22Rv1 (cell line): ENCODE measurements at regions not wholly inside any gene's neighbourhood (a gene's known extent, or its start where the extent isn't known, plus 50 kb on each side); places are given as distances from the start of the nearest gene placed in this dataset.

Experiments used
- H3K27ac ChIP-seq: fragments of 450-650 bp; 2 replicates; pipeline ENCODE4 v1.5.1; 2017
- ZFX ChIP-seq: fragments of 450-650 bp; IDR thresholded peaks from 2 replicates; pipeline ENCODE4 v1.6.1; 2017; ENCODE audit warnings: antibody characterized with exemption, borderline replicate concordance
- TF ChIP-seq, protein P1 (sequence below): fragments of 450-650 bp; IDR thresholded peaks from 2 replicates; pipeline ENCODE4 v1.5.1; 2017; ENCODE audit warnings: mild to moderate bottlenecking

- no peak overlapping the region for H3K27ac ChIP-seq
- TF ChIP-seq ZFX: no peak
- TF ChIP-seq, protein P1, sequence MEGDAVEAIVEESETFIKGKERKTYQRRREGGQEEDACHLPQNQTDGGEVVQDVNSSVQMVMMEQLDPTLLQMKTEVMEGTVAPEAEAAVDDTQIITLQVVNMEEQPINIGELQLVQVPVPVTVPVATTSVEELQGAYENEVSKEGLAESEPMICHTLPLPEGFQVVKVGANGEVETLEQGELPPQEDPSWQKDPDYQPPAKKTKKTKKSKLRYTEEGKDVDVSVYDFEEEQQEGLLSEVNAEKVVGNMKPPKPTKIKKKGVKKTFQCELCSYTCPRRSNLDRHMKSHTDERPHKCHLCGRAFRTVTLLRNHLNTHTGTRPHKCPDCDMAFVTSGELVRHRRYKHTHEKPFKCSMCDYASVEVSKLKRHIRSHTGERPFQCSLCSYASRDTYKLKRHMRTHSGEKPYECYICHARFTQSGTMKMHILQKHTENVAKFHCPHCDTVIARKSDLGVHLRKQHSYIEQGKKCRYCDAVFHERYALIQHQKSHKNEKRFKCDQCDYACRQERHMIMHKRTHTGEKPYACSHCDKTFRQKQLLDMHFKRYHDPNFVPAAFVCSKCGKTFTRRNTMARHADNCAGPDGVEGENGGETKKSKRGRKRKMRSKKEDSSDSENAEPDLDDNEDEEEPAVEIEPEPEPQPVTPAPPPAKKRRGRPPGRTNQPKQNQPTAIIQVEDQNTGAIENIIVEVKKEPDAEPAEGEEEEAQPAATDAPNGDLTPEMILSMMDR: no peak
Observed at GRCh38 chr12:93252221-93252620, 125.5 kb upstream of the NUDT4 start.

- H3K27ac ChIP-seq: no peak overlapping the region
- TF ChIP-seq ZFX: no peak
- TF ChIP-seq, protein P1: no peak
Observed at GRCh38 chr12:93254911-93255310, 122.8 kb upstream of the NUDT4 start.

DNA sequence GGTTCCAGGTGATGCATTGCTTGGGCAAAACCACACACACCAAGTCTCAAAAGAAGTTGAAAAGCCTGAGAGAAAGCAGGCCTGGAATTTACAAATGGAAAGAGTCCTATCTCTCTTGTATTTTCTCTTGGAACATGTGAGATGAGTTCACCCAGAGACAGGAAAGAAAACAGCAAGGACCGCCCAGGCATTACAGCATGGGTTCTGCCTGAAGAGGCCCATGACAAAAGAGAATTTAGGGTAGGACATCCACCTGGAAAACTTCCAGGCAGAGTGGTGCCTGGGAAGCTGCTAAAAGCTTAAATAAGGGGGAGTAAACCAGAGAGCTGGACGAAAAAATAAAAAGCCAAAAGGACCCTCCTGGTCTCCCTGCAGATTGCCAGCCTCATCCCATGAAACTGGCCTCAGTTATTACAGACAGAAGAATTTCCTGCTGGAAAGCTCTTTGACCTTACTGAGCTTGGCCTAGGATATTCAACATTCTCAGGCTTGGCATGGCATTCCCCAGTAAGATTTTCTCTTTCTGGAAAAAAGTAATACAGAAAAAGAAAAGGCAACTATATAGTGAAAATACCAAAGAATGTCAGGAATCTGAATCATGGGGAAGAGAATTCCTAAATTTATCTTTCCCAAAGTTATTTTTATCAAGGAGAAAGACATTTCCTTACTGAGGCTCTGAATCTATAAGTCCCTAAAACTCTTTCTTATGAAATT, 121.3 kb upstream of the NUDT4 start:
- H3K27ac ChIP-seq: no peak overlapping the region
- TF ChIP-seq, protein P1: no peak
- TF ChIP-seq ZFX: no peak

DNA sequence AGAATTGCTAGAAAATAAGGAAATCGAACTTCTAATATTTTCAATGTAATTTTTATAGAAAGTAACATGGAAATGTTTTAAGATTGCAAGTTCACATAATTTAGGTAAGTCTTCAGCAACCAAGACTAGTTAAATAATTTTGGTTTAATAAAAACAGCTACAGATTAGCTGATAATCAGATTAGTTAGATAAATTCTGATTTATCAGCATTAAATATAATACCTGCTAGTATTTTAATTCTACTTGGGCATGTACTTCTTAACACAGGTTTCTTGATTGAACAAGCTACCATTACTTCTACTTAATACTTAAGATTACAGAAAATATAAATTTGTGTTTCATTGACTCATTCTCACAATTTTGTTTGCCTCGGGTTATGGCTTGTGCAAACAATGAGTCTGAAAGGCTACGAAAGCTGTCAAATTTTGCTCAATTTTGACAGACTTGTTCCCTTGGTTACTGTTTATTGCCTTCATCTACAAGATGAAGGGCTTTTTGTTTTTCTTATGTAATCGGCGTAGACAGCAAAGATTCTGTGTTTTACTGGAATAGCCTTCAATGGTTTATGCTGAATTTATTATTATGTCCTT, 116.1 kb upstream of the NUDT4 start:
- no peak for TF ChIP-seq ZFX
- TF ChIP-seq, protein P1: no peak
- no peak overlapping the region for H3K27ac ChIP-seq

DNA sequence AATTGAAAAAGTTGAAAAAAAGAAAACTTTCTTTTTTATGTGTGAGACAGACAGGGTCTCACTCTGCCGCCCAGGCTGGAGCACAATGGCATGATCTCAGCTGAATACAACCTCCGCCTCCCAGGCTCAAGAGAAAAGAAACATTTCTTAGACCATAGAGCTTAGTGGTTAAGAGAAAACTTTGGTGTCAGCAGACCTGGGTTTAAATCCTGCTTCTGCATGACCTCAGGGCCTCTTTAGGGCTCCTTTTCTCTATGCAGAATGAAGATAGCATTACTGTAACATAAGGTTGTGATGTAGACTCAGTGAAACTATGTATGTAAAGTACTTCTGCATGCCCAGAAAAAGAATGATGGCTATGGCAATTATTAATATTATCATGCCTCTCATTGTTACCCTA, 104.7 kb upstream of the NUDT4 start:
- H3K27ac ChIP-seq: no peak overlapping the region
- no peak for TF ChIP-seq ZFX
- TF ChIP-seq, protein P1: no peak

GRCh38 chr12:93273834-93274564, 103.7 kb upstream of the NUDT4 start:
- no peak overlapping the region for H3K27ac ChIP-seq
- TF ChIP-seq, protein P1: no peak
- no peak for TF ChIP-seq ZFX

DNA sequence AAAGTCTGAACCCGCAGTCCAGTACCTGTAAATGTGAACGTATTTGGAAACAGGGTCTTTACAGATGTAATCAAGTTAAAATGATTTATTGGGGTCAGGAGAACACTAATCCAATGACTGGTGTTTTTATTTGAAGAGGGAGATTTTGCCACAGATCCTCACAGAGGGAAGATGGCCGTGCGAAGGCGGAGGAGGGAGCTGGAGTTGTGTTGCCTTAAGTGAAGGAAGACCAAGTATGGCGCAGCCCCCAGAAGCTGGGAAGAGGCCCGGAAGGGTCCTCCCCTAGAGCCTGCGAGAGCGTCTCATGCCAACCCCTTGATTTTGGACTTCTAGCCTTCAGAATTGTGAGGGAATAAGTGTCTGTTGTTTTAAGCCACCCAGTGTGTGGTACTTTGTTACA, 102.8 kb upstream of the NUDT4 start:
- TF ChIP-seq, protein P1: no peak
- no peak for TF ChIP-seq ZFX

More for the DNA sequence above, 102.8 kb upstream of the NUDT4 start:
- no peak overlapping the region for H3K27ac ChIP-seq
